HG03025 (cell line): ENCODE measurements at regions not wholly inside any gene's neighbourhood (a gene's known extent, or its start where the extent isn't known, plus 50 kb on each side); places are given as distances from the start of the nearest gene placed in this dataset.
"Not testable (repeated sequence)": the region's sequence is repeated elsewhere in the genome, so short reads cannot be mapped to it uniquely, and the experiment has no call there.

ENCODE experiments used
- ATAC-seq: cut with Tn5 transposase; IDR thresholded peaks from one replicate; pipeline ENCODE4 v1.9.1; 2021; ENCODE audit warnings: mild to moderate bottlenecking, moderate library complexity; ENCODE audit not compliant: unreplicated experiment, low FRiP score

DNA sequence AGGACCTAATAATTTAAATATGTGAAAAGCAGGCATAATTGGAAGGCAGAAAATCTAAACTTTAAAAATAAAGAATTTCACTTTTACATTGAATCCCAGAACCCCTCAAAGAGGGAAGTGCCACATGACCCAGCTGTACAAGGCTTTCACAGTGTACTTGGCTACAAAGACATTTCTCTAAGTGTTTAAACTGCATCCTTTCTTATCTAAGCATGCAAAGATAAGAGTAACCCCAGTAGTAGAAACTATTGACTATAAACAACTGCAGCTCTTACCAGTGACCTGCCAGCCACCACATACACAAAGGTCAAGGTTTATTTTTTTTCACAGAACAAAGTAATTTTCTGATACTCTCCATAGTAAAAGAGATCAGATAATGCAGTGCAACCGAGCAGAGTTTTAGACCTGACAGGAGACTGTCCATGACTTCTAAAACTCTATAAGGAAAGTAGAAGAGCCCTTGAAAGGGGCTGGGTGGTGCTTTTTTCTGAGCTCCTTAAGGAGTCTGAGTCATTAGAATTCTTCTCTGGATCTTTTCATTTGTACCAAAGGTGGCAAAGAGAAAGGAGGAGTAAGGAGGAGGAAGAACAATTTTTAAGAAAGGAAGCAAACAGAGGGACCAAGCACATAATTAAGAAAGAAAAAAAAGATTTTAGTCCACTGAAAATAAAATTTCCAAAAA lies 750.6 kb downstream of the PRIM2 start:
- not testable (repeated sequence) for ATAC-seq

DNA sequence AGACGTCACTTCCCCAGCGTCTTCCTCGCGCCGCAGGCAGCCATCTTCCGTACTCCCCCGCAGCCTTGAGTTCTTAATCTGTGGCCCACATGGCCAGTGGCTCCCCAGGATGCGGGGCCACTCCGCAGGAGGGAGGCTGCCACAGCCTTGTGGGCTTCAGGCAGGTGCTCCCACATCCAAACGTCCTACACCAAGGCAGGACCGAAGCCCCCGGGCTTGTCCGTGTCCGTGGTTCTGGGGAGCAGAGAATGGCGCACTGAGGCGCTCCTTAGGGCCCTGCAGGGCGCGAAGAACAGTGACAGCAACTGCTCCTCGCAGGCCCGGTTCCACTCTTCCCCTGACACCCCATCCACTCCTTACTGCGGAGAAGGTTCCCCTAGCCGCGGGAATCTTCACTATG lies 755.8 kb downstream of the PRIM2 start:
- ATAC-seq: no peak

DNA sequence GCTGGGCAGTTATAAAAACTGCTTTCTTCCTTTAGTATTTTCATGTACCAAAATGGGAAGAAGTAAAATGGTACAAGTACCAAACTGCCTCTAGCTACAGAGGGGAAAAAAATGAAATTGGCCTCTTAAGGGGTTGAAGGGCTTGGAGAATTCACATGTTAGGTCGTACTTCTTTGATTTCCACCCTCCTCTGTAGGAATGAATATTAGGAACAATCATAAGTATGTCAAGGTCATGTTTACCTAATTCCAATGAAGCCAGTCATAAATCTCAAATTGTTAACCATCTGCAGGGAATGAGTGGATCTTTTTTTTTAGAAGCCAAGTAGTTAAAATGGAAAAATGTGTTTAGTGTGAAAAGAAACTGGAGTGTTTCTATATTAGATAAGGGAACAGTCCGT lies 772.6 kb downstream of the PRIM2 start:
- ATAC-seq: not testable (repeated sequence)

DNA sequence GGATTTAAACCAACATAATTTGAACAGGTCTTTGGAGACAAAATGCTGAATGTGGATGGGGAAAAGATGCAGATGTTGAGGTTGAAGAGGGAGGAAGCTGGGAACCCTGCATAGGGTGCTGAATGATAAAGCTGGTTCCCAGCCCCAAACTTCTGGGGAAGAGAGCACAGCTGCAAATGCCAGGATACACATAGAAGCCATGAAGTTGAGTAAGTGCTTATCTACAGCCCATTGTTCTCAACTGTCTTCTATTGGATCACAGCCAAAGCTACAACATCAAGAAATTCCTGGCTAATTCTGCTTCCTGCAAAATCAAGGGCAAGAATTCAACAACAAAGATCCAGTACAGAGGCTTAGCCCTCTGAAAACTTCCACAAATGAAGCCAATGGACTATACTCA lies 779.8 kb downstream of the PRIM2 start:
- ATAC-seq: not testable (repeated sequence)

DNA sequence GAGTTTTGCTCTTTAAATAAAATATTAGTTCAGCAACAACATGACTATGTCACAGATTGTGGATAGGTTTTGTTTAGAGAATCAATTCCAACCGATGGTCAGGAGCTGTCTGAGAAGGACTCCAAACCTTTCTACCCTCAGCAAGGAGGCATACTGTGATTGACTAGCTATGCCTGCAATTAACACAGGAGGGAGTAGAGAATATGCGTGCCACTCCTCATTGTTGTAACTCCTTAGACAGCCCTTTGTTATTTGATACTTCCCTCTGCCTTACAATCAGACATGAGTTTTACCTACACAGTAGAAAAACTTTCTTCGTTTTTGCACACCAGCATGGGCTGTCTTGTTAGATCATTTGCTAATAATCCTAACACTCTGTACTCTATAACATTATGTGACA lies 796.5 kb downstream of the PRIM2 start:
- ATAC-seq: no peak

DNA sequence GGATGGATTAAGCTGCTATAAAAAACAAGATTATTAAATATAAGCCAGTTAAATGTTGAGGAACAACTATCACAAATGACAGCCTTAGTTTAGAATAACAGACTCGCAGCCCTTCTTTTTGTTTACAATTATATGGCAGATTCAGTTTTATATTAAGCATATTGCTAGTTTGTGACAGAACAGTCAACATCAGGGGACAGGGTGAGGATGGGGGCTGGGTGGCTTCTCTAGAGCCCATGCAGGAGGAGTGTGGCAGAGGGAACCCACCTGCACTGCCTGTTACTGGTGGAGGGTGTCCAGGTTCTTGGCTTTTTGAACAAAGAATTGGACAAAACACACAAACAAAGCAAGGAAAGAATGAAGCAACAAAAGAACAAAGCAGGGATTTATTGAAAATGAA lies 799.7 kb downstream of the PRIM2 start:
- not testable (repeated sequence) for ATAC-seq

DNA sequence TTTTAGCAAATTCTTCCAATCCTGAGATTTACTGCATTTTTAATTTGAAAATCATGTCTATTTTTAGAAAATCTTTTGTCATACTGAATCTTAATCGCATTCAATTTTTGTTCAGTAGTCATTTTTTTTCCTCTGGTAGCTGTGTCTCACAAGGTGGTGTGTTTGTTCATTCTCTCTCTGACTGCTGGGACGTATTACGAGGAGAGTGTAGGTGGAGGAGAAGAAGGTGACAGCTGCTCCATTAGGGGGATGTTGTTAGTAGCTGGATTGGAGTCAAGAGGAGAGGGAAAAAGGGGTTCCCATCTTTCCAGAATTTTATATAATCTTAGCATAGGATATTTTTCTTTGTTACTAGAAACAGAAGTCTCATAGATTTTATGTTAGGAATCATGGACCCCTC lies 804.2 kb downstream of the PRIM2 start:
- not testable (repeated sequence) for ATAC-seq

DNA sequence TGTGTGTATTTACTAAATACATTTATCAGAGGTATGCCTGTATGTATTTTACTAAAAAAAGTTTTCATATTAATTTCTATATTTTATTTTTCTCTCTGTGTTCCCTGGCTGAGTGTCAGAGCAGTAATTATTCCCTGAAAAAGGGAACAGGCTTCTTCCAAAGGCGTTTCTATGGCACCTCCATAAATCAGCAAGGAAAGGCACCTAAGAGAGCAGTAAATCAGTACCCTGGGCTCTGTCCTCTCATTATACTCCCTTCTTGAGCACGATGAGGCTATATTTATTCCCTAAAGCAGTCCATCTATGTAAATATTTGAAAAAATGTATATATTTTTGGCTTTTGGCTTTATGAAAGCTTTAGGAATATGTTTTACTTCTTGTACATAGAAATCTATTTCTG lies 806.3 kb downstream of the PRIM2 start:
- not testable (repeated sequence) for ATAC-seq

DNA sequence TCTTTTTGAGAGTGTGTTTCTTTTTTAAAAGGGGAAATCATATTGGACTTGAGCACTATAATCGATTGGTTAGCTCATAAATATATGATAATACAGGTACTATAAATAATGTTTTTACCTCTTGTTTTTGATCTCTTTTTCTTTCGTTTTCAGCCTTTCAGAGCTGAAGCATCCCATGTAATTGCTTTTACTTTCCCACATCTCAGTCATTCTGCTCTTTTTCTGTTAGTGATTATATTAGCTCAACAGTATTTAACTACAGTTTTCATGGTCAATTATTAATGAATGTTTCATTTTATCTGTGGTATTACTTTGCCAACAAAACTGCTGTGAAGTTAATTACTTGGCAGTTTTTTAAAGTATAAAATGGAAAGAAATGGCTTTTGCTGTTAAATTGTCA lies 811.1 kb downstream of the PRIM2 start:
- ATAC-seq: not testable (repeated sequence)

DNA sequence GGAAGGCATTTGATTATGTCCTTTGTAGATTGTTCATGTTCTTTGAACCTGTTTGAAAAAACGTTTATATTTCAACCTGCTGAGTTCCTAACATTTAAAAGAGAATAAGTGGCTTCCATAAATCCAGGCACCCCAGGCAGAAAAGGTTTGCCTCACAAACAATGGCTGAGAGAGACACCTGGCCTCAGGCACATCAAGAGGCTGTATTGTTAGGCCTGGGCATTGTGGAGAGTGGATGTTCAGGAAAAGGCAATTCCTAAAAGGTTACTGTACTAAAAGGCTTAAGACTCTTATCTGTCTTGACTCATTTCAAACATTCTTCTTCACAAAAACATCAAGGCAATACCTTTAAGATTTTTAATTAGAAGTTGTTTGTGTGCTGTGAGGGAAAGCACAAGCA lies 811.7 kb downstream of the PRIM2 start:
- not testable (repeated sequence) for ATAC-seq

DNA sequence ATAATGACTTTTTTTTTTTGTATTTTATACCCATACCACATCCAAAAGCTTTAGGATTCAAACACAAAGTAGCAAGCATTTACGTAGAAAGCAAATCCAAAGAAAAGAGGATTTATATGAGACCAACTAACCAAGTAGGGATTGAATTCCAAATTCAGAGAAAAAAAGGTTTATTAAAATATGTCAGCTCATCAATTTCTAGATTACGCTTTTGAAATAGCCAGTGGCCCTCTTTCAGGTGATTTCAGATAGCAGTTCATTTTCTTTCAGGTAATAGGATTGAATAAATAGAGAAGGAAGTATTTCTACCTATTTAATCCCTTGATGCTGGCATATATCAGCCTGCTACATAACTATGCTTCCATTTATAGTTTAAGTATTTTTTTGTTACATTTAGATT lies 822.3 kb downstream of the PRIM2 start:
- ATAC-seq: not testable (repeated sequence)

DNA sequence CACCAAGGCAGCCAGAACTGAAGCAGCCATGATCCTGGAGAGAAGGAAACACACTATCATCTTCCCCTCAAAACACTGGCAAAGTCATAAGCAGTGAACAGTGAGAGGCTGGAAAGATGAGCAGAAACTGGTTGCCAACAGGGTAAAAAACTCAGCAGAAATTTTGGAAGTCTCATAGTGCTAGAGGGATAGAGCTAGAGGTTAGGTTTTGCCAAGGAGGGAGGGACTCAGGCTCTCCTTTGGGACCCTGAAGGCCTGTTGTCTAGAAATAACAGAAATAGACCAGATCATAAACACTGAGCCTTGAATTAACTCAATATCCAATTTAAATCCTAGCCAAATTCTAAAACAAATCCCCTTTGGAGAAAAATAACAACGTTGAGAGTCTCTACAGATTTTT lies 853.6 kb downstream of the PRIM2 start:
- not testable (repeated sequence) for ATAC-seq

DNA sequence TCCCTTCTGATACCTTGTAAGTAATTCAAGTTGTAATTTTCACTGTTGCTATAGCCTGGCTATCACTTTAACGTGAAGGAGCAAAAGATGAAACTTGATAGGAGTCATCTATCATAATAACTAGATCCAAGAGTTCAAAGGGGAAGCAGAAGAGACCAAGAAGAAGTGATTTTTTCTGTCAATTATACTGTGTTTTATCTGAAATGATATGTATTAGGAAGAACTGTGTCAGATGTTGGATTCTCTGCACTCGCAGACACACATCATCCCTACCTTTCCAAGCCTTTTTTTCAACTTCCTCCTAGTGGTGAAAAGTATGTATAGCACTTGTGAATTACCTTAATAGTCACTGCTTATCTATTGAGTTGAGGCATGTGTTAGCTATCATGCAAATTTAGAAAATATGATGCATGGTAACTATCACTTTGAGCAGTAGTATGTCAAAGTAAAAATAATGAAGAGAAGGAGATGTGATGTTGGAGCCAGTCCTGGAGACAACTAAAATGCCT lies 864.2 kb downstream of the PRIM2 start:
- peak; percentile 66 for ATAC-seq

DNA sequence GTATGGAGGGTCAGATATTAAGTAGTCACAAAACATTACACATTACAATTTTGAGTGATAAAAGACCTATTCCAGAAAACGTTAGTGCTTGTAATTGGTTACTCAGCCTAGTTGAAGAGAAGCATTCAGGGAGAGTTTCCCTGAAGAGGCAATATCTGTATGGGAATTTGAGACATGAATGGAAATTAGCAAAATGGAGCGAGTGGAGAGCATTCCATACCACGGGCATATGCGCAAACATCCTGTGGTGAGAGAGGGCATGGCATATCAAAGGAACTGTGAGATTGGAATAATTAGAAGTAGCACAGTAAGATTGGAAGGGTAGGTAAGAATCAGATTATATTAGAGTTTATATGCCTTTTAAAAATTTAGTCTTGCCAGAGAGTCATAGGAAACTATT lies 867.9 kb downstream of the PRIM2 start:
- not testable (repeated sequence) for ATAC-seq

DNA sequence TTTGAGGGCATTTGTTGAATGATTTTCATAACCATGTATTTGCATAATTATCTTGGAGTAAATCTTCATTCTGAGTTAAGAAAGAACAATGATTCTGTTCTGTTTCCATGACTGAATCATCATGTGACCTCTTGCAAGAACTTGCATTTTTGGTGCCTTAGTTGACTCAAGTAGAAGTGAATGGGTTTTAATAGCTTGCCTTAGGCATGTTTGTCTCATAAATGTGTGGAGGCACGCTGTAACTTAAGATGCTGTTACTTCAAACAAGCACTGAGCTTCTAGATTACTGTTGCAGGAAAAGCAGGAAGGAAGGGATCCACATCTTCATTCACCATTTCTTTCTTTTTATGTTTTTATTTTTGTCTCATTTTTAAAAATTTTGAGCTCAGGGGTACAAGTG lies 875.8 kb downstream of the PRIM2 start:
- ATAC-seq: not testable (repeated sequence)

DNA sequence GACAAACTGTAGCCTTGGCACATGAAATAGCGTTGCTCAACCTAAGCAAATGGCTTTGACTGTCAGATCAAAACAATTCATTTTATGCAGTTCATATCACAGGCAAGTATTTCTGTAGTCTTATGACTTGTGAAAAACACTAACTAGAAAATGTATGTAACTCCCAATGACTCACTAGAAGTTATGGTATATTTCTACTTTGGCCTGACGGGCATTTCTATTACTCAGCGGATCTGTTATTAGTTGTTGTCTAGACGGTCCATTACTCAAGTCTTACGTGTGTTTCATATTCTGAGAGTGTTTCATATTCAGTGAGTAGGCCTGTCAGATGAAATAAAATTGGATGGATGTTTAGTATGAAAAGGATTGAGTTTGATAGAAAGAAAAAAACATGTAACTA lies 880.9 kb downstream of the PRIM2 start:
- no peak for ATAC-seq

DNA sequence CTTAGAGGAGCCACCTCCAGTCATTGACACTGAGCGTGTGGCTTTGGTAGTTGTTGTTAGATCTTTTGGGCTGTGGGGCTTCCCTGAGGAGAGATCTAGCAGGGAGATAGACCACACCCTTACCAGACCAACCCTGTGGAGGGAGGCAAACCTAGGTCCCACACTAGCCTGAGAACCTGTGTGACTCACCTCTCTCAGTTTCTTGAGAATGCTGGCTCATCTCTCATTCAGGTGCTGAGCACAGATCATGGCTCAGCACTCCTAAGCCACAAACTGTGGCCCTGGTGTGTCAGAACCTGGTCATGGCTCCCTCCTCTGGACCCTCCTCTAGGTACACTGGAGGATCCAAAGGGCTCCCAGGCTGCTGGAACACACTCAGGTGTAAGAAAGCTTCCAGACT lies 919.7 kb downstream of the PRIM2 start:
- ATAC-seq: not testable (repeated sequence)

DNA sequence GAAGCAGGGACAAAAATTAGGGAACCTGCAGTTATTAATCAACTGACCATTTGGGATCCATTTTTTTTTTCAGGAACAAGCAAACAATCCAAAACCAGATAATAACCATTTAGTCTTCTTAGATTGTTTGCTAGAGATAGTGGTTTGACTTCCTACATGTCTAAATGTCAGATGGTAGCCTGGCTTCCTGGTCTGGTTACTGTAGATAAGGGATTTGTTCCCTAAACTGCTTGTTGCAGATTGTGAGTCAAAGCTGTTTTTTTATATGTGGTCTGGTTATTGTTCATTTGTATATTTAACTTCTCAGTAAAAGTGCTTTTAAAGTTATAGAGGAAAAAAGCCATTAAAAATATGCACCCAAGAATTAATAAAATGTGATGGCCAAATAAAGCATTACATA lies 921.0 kb downstream of the PRIM2 start:
- ATAC-seq: not testable (repeated sequence)

DNA sequence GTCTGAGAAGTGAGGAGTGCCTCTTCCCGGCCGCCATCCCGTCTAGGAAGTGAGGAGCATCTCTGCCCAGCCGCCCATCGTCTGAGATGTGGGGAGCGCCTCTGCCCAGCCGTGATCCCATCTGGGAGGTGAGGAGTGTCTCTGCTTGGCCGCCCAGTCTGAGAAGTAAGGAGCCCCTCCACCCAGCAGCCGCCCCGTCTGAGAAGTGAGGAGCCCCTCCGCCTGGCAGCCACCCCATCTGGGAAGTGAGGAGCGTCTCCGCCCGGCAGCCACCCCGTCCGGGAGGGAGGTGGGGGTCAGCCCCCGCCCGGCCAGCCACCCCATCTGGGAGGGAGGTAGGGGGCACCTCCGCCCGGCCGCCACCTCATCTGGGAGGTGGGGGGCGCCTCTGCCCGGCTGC lies 940.2 kb downstream of the PRIM2 start:
- not testable (repeated sequence) for ATAC-seq

DNA sequence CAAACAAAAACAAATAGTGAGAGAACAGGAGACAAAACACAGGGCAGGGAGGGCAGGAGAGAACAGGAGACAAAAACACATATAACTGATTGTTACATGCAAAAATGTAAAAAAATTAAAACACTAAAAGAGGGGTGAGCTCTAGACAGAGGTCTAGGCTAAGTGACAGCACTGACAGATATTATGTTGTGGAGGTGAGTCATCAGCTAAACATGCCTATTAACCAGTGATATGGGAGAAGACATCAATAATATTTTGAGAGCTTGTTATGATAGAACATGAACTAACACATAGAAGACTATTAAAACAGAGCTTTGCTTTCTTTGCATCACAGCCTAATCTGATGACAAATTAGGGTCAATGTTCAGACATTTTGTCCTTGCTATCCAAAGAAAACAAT lies 972.7 kb downstream of the PRIM2 start:
- ATAC-seq: no peak

DNA sequence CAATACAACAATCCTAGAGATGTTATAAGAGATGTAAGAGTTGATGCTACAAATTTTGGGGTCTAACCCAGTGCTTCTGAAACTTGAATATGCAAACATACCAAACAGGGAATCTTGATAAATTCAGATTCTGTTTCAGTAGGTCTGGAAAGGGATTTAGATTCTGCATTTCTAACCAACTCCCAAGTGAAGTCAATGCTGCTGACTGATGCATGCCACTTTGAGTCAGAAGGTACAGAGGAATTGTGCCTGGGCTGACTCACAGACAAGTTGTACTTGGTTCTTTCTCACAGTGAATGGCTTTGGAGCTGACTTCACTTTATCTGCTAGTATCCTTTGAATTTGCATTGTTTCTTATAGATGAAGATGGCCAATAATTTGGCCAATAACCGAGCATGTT lies 973.9 kb downstream of the PRIM2 start:
- not testable (repeated sequence) for ATAC-seq

DNA sequence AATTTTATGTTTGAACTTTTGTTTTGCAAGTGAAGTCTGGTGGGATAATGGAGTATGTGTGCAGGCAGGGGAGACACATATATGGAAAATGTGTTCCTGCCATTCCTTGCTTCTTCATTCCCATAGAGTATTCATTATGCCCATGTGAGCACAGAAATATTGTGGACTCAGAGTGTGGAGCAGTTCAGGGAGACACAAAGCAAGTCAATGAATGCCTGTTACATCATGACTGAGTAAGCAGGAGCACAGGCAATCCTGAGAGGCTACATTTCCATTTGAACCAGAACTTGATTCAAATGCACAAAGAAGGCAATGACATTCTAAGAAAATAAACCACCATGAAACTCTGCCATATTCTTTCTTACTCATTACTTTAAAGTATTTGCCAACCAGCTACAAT lies 990.5 kb downstream of the PRIM2 start:
- not testable (repeated sequence) for ATAC-seq
